Fibroblast of lung (primary cell): ENCODE measurements at regions not wholly inside any gene's neighbourhood (a gene's known extent, or its start where the extent isn't known, plus 50 kb on each side); places are given as distances from the start of the nearest gene placed in this dataset.

Experiments
- EZH2 ChIP-seq: IDR thresholded peaks from 2 replicates; pipeline ENCODE4 v1.5.1; 2012; ENCODE audit warnings: low read length, control low read depth, mild to moderate bottlenecking; ENCODE audit errors: missing control alignments
- TF ChIP-seq, protein P1 (sequence below), 2 donors: IDR thresholded peaks in 1 of 2; conservative IDR thresholded peaks in 1 of 2; 1 replicate in 1 of 2; 2 replicates in 1 of 2; pipeline ENCODE4 v1.5.1; 2011 to 2012; ENCODE audit warnings: low read length in 2 of 2, control low read depth in 1 of 2, inconsistent platforms in 1 of 2, low read depth in 1 of 2, mild to moderate bottlenecking in 1 of 2

DNA sequence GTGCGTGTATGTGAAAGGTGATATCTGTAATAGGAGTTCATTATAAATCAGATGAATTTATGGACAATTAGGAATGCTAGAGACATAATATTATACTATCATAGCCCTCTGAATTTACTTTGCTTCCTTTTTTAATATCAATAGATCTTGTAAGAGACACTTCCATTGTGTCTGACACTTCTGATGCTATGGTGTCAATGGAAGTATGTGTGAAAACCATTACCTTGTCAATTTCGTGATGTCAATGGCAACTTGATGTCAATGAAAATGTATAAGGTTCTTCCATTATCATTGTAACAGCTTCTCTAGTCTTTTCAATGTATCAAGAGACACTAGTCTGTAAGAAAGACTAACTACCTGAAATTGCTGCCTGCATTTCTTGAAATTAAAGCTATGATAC is 296.8 kb upstream of the DPYD start:
- TF ChIP-seq, protein P1, sequence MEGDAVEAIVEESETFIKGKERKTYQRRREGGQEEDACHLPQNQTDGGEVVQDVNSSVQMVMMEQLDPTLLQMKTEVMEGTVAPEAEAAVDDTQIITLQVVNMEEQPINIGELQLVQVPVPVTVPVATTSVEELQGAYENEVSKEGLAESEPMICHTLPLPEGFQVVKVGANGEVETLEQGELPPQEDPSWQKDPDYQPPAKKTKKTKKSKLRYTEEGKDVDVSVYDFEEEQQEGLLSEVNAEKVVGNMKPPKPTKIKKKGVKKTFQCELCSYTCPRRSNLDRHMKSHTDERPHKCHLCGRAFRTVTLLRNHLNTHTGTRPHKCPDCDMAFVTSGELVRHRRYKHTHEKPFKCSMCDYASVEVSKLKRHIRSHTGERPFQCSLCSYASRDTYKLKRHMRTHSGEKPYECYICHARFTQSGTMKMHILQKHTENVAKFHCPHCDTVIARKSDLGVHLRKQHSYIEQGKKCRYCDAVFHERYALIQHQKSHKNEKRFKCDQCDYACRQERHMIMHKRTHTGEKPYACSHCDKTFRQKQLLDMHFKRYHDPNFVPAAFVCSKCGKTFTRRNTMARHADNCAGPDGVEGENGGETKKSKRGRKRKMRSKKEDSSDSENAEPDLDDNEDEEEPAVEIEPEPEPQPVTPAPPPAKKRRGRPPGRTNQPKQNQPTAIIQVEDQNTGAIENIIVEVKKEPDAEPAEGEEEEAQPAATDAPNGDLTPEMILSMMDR (conservative IDR thresholded peaks at IDR 0.05 in 1 of 2, IDR thresholded peaks at IDR 0.05 in 1 of 2; ENCODE audit: low read depth in 1 of 2, low read length in 2 of 2): no peak
- no peak for TF ChIP-seq EZH2
